HEK293 (cell line): ENCODE measurements at regions not wholly inside any gene's neighbourhood (a gene's known extent, or its start where the extent isn't known, plus 50 kb on each side); places are given as distances from the start of the nearest gene placed in this dataset.

Source experiments
- ZBTB7A ChIP-seq: fragments of 450-650 bp; formaldehyde crosslinking; IDR thresholded peaks from 2 replicates; pipeline ENCODE4 v1.5.1; 2016; ENCODE audit warnings: low read depth, missing biosample characterization, missing genetic modification characterization
- ZNF350 ChIP-seq: fragments of 450-650 bp; formaldehyde crosslinking; IDR thresholded peaks from 2 replicates; pipeline ENCODE4 v1.5.0; 2017; ENCODE audit warnings: missing biosample characterization, mild to moderate bottlenecking, missing genetic modification characterization
- ZXDB ChIP-seq: fragments of 450-650 bp; formaldehyde crosslinking; IDR thresholded peaks from 2 replicates; pipeline ENCODE4 v1.5.1; 2016; ENCODE audit warnings: missing biosample characterization, missing genetic modification characterization
- TF ChIP-seq, protein P1 (sequence below): fragments of 450-650 bp; formaldehyde crosslinking; IDR thresholded peaks from 2 replicates; pipeline ENCODE4 v1.5.1; 2016; ENCODE audit warnings: missing biosample characterization, missing genetic modification characterization
- TF ChIP-seq, protein P2 (sequence below): fragments of 450-650 bp; formaldehyde crosslinking; IDR thresholded peaks from 2 replicates; pipeline ENCODE4 v1.5.1; 2016; ENCODE audit warnings: missing biosample characterization, missing genetic modification characterization

GRCh38 chr13:111973605-111974340 is 93.2 kb upstream of the SOX1 start:
- TF ChIP-seq, protein P1, sequence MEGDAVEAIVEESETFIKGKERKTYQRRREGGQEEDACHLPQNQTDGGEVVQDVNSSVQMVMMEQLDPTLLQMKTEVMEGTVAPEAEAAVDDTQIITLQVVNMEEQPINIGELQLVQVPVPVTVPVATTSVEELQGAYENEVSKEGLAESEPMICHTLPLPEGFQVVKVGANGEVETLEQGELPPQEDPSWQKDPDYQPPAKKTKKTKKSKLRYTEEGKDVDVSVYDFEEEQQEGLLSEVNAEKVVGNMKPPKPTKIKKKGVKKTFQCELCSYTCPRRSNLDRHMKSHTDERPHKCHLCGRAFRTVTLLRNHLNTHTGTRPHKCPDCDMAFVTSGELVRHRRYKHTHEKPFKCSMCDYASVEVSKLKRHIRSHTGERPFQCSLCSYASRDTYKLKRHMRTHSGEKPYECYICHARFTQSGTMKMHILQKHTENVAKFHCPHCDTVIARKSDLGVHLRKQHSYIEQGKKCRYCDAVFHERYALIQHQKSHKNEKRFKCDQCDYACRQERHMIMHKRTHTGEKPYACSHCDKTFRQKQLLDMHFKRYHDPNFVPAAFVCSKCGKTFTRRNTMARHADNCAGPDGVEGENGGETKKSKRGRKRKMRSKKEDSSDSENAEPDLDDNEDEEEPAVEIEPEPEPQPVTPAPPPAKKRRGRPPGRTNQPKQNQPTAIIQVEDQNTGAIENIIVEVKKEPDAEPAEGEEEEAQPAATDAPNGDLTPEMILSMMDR (tag by site-specific recombination), result no peak
- no peak for TF ChIP-seq ZNF350 (tag by site-specific recombination)
- TF ChIP-seq ZBTB7A (tag by site-specific recombination), result no peak
- TF ChIP-seq, protein P2, sequence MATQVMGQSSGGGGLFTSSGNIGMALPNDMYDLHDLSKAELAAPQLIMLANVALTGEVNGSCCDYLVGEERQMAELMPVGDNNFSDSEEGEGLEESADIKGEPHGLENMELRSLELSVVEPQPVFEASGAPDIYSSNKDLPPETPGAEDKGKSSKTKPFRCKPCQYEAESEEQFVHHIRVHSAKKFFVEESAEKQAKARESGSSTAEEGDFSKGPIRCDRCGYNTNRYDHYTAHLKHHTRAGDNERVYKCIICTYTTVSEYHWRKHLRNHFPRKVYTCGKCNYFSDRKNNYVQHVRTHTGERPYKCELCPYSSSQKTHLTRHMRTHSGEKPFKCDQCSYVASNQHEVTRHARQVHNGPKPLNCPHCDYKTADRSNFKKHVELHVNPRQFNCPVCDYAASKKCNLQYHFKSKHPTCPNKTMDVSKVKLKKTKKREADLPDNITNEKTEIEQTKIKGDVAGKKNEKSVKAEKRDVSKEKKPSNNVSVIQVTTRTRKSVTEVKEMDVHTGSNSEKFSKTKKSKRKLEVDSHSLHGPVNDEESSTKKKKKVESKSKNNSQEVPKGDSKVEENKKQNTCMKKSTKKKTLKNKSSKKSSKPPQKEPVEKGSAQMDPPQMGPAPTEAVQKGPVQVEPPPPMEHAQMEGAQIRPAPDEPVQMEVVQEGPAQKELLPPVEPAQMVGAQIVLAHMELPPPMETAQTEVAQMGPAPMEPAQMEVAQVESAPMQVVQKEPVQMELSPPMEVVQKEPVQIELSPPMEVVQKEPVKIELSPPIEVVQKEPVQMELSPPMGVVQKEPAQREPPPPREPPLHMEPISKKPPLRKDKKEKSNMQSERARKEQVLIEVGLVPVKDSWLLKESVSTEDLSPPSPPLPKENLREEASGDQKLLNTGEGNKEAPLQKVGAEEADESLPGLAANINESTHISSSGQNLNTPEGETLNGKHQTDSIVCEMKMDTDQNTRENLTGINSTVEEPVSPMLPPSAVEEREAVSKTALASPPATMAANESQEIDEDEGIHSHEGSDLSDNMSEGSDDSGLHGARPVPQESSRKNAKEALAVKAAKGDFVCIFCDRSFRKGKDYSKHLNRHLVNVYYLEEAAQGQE, result no peak
- TF ChIP-seq ZXDB, result no peak
